Activated effector memory CD4-positive, alpha-beta T cell treated with Interleukin-2 at 50 U/mL for 16 hours (primary cell): ENCODE measurements at regions not wholly inside any gene's neighbourhood (a gene's known extent, or its start where the extent isn't known, plus 50 kb on each side); places are given as distances from the start of the nearest gene placed in this dataset.
A peak's percentile ranks its signal among the peaks of the same experiment; 100 is the strongest.

Source experiments
- DNase-seq: peaks from one replicate; pipeline ENCODE4 v3.0.0-alpha.2; 2020

DNA sequence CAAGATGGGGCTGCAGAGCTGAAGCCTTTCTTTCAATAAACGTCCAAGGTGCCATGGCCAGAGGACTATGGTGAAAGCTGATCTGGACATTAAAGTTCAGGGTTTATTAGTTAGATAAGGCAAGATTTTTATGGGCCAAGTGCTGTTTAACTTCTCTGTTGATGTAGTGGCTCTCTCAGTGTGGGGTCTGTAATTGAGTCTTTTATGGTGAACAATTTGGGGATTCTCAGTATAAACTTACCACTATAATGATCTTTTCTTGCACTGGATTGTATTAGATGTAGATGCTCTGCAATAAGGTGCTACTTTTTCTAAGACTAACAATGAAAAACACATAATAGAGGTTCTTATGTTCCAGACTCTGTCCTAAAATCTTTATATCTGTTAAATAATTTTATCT is 190.1 kb upstream of the KLF12 start:
- DNase-seq = no peak

DNA sequence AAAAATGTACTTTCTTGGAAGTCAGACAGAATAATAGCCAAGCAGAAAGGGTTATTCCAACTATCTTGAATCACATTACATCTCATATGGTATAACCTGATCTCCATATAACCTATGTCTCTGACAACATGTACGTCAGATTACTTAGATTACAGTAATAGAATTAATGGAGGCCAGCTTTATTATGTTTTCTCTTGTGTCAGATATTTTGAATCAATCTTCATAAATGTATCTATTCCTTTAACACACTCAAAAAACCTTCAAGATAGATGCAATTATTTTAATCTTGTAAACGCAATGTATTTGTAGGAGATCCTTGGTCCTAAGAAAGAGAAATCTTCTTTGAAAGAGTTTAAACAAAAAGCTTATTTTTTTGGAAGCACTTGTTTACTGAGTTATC is 188.4 kb upstream of the KLF12 start:
- DNase-seq = no peak

DNA sequence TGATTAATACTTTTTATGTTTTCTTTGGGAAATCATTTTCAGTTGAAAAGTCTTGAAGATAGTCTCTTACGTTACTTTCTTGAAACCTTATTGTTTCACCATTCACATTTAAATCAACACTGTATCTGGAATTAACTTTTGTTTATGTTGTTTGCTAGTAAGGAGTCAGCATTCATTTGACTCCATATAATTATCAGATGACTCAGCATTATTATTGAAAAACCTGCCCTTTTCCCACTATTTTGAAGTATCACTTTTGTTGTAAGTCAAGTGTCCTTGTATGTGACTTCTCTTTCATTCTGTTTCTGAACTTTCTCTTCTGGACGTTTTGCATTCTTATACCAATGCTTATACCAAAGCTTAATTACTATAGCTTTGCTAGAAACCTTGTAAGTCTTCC is 186.1 kb upstream of the KLF12 start:
- DNase-seq = no peak

DNA sequence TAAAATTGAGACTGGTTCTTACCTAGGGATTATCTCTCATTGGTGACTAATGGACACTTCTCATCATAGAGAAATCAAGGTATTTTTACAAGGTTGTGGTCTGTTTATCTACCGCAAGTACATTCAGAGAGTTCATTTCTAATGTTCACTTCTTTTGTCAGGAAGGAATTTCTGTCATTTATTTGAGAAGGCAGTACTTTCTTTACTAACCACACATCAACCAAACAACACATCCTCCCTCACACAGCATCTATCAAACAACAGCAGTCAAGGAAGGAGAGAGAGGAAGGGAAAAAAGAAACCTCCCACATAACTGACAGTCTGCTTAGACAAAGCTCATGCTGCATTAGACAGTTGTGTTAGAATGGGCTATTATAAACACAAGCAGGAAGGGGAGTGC is 182.3 kb upstream of the KLF12 start:
- DNase-seq = no peak

GRCh38 chr13:74306496-74306895 is 172.3 kb upstream of the KLF12 start:
- DNase-seq = no peak

DNA sequence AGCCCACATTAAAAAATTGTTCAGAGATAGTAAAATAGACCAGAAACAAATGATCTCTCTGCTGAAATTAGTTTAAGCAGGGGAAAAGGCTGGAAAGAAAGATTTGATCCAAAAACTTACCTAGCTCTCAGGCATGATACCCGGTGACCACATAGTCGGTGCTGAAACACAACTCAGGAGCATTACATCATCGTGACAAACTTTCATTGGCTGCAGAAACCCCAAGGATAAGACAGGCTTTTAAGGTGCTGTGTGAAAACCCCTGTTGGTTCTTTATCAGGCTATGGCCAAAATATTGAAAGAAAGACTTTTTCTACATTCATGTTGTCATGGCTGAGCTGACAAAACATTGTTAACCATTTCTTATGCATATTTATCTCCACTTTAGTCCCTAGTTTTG is 171.7 kb upstream of the KLF12 start:
- DNase-seq = no peak

GRCh38 chr13:74301258-74301935 is 167.2 kb upstream of the KLF12 start:
- DNase-seq = no peak

DNA sequence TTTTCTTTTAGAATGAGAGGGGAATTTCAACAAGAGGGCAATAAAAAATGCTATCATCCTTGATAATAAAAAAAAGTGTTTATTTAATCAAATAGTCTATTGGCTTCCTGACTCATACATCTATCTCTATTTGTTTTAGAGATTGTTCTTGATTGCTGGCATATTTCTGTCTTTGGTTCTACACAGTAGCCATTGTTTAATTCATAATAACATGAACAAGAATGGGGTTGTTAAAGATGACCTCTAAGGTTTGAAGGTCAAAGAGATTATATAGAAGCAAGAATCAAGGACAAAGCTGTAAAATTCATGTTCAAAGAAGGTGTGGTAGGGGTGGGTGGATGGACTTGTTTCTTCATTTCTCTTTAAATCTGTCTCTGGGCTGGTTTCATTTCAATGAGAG is 166.0 kb upstream of the KLF12 start:
- DNase-seq = no peak

GRCh38 chr13:74299721-74300120 is 165.5 kb upstream of the KLF12 start:
- no peak for DNase-seq

- DNase-seq = no peak
Observed at GRCh38 chr13:74298923-74299322, 164.7 kb upstream of the KLF12 start.

- no peak for DNase-seq
Observed at GRCh38 chr13:74289861-74290773, 155.9 kb upstream of the KLF12 start.

DNA sequence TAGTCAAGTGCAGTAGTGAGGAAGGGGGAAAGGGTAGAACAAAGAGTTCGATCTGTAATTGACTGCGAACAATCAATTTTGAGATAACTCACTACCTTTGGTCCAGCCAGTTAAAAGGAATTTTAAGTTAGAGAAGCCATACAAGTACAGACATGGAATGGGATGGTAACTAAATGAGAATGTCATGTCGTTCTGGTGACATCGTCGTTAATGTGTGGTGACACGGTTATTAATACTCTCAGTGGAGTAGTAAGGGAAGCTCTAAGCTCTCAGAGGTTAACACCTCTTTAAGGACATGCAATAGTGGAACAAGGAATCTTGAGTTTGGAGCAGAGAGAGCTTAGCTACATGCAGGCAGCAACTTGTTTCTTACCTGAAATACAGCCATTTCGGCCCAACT is 154.9 kb upstream of the KLF12 start:
- no peak for DNase-seq

DNA sequence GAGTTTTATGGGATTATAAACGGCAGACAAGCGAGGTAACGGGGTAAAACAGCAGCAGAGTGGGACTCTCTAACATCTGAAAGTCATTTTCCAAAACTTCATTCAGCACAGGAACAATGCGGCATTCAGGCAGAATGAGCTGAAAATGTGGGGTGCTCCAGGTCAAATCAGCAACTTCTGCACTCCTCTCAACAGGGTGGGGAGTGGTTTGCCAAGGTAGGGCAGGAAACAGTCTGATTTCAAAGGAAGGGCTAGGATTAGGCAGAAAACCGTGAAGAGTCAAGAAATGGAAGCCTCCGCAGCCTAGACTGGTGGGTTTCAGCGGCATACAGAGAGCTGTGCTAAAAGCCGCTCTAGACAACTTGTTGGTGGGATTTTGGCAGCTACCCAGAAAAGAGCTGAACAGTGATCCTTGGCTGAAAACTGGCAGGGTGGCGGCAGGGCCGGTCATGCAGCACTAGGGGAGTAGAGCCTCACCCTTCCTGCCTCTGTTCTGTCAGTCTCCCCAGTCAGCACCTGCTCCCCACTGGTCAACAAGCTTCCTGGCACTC is 154.2 kb upstream of the KLF12 start:
- DNase-seq = peak; percentile 6

- peak; percentile 64 for DNase-seq
Observed at GRCh38 chr13:74287724-74288169, 153.5 kb upstream of the KLF12 start.

DNA sequence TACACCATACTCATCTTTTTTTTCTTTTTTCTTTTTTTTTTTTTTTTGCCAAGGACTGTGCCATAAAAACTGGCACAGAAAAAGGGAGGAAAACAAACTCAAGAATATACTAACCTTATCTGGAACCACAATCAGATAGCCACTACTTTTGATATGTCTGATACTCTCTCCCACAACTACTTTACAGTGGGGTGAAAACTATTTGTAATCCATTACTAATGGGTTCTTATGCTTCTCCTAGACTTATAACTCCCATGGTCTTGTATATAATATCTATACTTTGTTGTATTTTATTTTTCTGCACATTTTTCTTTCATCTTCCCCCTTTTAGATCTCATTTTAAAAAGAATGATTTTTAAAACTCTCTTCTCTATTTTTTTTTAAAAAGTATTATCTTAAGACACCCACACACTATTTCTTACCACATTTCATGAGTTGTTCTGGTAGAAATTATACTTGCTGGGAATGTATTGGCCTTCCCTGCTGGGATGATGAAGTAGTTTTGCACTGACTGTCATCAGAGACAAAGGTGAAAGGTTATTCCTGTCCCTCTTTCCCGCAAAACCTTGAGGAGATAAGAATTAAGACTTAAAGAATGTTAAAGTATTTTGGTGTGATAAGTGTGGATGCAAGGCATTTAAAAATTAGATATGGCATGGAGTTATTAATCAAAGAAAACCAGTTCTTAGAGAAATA is 146.7 kb upstream of the KLF12 start:
- DNase-seq = no peak

DNA sequence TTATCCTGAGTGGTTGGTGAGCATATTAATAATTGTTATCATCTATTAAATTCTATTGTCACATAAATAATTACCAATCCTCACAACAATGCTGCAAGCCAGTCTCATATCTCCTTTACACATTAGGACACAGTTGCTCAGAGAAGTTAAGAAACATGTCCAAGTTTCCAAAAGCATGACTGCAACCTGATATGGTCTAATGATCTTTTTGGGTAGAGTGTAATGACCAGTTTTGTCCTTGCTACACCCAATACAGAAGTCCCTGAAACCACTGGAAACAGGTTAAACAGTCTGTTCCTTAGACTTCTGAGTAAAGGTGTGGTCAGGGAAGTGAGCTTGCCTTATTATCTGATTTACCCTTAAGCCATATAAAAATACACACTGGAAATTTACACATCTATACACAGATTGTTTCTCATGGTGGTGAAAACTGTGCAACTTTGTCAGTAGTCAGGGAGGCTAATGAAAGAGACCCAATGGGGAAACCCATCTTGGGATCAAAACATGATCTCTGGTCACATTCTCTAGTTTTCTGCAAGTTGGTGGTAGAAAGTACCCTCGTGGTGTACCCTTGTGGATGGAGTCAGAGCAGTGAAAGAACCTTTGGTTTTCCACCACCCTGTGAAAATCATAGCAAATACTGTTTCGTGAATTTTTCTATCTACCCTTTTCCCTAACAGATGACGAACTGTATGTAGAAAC is 146.0 kb upstream of the KLF12 start:
- no peak for DNase-seq

GRCh38 chr13:74278901-74279300 is 144.7 kb upstream of the KLF12 start:
- no peak for DNase-seq

DNA sequence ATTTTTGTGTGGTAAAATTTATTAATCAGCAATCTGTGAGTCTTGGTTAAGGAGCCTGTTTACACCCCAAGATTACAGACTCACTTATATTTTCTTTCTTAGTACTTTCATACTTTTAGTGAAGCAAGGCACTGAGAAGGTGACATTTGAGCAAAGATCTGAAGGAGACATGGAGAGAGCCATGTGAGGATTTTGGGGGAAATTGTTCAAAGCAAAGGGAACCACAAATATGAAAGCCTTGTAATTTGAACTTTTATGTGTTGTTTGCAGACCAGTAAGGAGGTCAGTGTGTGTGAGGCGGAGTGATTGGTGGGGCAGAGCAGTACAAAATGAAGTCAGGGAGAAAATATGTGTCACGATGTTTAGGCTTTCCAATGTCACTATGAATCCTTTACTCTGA is 140.7 kb upstream of the KLF12 start:
- DNase-seq = no peak

GRCh38 chr13:74273581-74273980 is 139.4 kb upstream of the KLF12 start:
- DNase-seq = no peak

- DNase-seq = no peak
Observed at GRCh38 chr13:74272826-74273225, 138.6 kb upstream of the KLF12 start.

GRCh38 chr13:74270018-74270417 is 135.8 kb upstream of the KLF12 start:
- no peak for DNase-seq

DNA sequence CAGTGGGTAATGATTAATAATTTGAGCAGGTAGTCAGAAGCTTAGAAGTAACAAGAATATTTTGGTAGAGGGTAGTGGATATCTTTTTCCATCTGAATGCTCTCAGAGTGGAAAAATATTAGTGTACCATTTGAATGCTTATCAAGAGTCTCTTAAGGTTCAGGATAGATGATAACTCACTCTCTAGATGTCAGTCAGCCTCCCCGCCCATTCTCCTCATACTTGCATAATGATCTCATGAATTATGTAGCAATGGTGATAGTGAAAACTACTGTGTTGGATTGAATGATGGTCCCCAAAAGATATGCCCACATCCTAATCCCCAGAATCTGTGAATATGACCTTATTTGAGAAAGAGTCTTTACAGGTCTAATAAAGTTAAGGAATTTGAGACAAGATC is 132.7 kb upstream of the KLF12 start:
- DNase-seq = no peak

DNA sequence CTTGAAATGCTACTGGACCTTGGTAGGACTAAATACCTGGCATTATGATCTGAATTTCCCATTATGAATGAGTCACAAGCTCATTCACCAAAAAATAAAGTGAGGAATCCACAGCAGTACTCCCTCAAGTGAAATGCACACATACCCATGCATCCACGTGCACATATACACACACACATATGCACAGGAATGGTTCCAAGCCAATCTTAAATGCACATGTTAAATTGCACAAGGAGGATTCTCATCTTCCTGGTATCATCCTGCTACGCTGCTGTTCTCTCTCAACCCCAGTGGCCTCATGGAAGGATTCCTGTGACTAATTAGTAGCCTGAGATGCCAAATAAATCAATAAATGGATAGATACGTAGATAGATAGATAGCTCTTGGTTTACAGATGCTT is 132.1 kb upstream of the KLF12 start:
- DNase-seq = no peak
